Fibroblast of upper back skin (primary cell): ENCODE measurements at regions not wholly inside any gene's neighbourhood (a gene's known extent, or its start where the extent isn't known, plus 50 kb on each side); places are given as distances from the start of the nearest gene placed in this dataset.
"Not testable (repeated sequence)": the region's sequence is repeated elsewhere in the genome, so short reads cannot be mapped to it uniquely, and the experiment has no call there.

Experiments used
- DNase-seq: peaks from one replicate; pipeline ENCODE4 v3.0.0-alpha.2; 2013

GRCh38 chrX:52261125-52261462, 76.4 kb downstream of the MAGED4 start:
- no peak for DNase-seq

- peak; percentile 89 for DNase-seq
Measured at GRCh38 chrX:52261463-52262194, 76.9 kb downstream of the MAGED4 start.

GRCh38 chrX:52262195-52262546, 77.5 kb downstream of the MAGED4 start:
- no peak for DNase-seq

GRCh38 chrX:52263417-52263816, 78.7 kb downstream of the MAGED4 start:
- DNase-seq: no peak

- no peak for DNase-seq
Measured at GRCh38 chrX:52265713-52266112, 81.0 kb downstream of the MAGED4 start.

GRCh38 chrX:52268502-52268901, 83.8 kb downstream of the MAGED4 start:
- DNase-seq: not testable (repeated sequence)

- DNase-seq: no peak
Measured at GRCh38 chrX:52270453-52271116, 85.9 kb downstream of the MAGED4 start.

GRCh38 chrX:52271206-52271605, 86.5 kb downstream of the MAGED4 start:
- peak; percentile 5 for DNase-seq

- DNase-seq: no peak
Measured at GRCh38 chrX:52277666-52278065, 91.2 kb upstream of the XAGE2 start.

- DNase-seq: no peak
Measured at GRCh38 chrX:52280812-52281211, 88.0 kb upstream of the XAGE2 start.

- no peak for DNase-seq
Measured at GRCh38 chrX:52284865-52285264, 84.0 kb upstream of the XAGE2 start.

GRCh38 chrX:52298968-52299367, 69.9 kb upstream of the XAGE2 start:
- not testable (repeated sequence) for DNase-seq

- not testable (repeated sequence) for DNase-seq
Measured at GRCh38 chrX:52308532-52308931, 60.3 kb upstream of the XAGE2 start.
